DMS53 (cell line): ENCODE measurements at regions not wholly inside any gene's neighbourhood (a gene's known extent, or its start where the extent isn't known, plus 50 kb on each side); places are given as distances from the start of the nearest gene placed in this dataset.
A peak's percentile ranks its signal among the peaks of the same experiment; 100 is the strongest.

ENCODE experiments used
- DNase-seq: peaks from one replicate; lab custom pipeline; 2025; lab: John Stamatoyannopoulos, UW

DNA sequence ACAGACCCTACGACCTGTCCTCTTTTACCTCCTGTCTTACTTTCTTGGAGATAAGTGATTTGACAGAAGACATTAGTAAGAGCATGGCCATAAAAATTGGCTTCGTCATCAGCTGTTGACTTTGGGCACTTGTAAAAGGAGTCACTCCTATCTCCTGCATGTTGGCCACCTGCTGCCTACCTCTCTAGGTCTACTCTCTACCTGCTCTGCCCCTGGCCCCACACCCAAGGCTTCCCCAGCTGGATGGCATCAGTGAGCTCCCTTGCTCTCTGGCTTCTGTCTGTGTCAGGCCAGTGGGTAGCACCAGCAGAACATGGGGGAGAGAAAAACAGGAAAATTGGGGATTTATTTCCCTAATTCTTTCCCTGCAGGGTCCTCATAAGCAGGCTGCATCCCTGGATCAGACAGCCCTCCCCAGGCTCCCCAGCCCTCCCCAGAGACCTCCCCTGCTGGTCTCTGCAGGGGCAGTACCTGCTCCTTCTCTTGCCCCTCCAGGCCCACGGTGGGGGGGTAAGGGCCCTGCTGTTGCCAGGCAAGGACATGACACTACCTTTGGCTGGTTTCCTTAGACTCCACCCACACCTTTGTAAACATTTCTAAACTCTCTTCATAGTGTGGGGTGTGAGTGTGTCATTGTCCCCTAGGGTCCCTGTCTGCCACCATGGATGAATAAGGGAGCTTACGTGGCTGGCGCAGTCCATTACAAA, 157.0 kb upstream of the NECTIN1 start:
- DNase-seq: peak; percentile 79

DNA sequence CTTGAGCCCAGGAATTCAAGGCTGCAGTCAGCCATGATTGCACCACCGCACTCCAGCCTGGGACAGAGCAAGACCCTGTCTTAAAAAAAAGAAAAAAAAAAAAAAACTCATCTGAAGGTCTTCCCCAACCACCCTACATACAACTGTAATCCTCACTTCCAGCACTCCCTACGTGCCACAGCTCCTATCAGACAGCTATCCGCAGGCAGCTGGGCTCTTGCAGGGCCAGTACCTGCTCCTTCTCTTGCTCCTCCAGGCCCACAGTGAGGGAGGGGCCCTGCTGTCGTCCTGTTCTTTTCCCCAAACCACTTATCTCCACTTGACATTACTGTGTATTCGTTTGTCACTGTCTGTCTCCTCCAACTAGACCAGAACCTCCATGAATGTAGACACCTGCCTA, 156.1 kb upstream of the NECTIN1 start:
- DNase-seq: peak; percentile 89

DNA sequence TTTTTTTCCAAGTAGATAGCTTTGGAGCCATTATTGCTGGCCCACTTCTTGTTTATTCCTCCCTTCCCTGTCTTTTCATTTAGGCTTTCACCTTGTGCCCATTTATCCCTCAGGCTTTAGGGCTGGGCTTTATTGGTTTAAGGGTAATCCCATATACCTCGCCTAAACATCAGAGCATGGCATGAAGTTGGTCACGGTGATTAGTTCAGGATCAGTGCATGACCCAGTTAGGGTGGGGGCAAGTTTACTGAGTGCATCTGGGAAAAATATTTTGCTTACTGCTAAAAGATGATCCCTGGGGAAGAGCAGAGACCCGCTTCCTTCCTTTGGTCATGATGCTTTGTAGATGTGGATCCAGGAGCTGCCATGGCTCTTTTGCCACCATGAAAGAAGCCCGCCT, 153.3 kb upstream of the NECTIN1 start:
- DNase-seq: no peak

DNA sequence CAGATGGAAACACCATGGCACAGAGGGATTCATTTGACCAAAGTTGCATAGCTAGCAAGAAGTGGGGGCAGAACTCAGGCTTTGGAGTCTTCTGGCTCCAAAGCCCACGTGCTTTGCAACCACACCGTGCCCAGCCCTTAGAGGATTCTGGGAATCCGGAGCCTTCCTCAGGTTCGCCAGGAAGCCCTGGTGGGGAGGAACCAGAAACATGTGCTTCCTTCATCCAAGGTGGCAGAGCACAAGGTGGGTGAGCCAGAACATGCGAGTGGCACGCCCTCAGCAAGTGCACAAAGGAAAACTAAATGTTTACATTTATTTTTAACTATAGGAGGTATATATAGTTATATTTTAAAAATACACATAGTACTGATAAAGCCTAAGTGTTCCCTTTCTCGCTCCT, 151.9 kb upstream of the NECTIN1 start:
- DNase-seq: no peak

DNA sequence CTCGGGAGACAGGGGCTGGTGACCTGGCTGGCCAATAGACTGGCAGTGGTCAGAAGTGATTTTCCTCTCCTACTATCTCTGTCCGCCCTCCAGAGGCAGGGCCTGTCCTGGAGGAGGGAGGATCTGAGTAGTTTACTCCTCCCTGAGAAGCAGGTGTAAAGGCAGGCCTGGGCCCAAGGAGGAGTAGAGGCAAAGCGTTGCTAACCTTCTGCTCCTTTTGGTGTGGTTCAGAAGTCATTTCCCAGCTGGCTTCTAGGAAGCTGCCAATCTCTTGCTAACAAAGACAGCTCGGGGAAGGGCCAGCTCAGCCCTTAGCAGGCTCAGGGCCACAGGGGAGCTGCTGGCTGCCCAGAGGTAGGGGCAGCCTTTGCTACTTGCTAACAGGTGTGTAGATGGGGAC, 151.1 kb upstream of the NECTIN1 start:
- DNase-seq: no peak

DNA sequence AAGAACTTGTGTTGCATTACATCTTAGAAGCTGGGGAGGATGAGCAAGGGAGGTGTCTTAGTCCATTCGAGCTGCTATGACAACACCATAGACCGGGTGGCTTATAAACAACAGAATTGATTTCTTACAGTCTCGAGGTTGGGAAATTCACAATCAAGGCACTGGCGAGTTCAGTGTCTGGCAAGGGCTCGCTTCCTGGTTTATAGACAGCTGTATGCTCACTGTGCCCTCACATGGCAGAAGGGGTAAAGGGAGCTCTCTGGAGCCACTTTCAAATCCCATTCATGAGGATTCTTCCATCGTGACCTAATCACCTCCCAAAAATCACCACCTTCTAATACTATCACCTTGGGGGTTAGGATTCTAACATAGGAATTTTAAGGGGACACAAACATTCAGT, 150.0 kb upstream of the NECTIN1 start:
- DNase-seq: no peak

DNA sequence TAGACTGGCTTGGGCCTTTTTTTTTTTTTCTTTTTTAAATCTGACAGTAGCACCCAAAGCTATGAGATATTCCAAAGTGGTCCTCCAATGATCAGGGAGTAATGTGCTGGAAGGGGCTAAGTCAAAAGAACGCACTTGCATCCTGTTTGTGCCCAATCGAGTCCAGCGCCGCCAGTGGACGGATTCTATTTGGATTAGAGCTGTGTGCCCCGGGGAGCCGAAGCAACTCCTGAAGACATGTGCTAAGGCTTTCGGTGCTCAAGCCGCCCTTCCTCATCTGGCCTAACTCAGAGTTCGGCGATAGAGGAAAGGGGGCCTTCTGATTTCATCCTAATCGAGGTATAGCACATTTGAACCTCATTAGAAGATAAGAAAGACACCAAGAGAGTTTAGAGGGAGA, 147.8 kb upstream of the NECTIN1 start:
- DNase-seq: no peak

DNA sequence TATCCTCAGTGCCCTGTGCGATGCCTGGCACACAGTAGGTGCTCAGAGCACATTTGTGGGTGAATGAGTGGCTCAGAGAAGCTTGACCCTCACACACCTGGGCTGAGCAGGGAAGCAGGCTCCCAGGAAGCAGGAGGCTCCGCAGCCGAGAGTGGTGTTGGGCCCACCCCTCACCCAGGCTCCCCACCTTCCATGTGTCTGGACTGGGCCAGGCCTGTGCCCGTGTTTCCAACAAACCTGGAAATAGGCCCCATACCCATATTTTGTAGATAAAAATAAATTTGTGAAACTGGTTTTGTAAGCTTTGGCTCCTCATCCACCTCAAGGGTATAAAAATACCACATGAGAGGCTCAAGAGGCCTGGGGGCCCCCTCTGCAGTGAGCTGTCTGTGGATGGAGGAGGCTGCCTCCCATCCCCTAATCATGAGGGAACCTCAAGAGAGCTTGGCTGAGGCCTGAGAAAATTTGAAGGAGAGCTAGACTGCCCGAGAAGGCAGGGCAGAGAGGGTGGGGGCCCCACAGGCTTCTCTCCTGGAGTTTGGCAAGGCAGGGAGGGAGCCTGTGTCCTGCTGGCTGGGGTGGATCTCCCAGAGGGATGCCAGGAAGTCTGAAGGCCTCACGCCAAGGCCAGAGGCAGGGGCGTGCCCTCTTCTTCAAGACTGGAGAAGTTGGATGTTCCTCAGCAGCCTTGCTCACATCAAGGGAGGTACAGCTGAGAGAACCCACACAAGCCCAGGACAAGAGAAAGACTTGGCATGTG, 147.0 kb upstream of the NECTIN1 start:
- no peak for DNase-seq

DNA sequence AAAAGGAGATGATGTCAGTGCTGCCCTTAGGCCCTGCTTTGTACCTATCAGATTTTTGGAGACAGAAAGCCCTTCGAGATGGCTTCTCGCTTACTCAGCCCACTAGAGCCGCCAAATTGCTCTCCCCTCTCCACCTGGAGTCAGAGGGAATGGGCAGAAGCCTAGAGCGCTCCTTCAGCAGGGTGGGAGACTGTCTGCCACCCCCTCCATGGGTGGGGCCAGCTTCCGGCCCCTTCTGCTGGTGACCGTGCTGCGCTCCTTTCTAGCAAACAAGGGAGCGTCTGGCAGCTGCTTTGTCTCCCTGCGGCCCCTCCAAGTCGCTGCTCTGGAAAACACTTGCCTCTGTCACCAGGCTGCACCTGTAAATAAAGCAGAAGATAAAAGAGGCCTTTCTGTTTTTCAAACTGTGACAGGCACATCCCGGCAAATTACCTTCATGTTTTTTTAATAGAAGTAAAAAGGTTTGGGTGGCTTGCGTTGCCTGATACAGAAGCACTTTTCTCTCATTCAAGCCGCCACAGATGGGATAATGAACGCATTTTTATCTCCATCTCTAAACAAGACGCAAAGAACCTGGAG, 145.7 kb upstream of the NECTIN1 start:
- DNase-seq: no peak

DNA sequence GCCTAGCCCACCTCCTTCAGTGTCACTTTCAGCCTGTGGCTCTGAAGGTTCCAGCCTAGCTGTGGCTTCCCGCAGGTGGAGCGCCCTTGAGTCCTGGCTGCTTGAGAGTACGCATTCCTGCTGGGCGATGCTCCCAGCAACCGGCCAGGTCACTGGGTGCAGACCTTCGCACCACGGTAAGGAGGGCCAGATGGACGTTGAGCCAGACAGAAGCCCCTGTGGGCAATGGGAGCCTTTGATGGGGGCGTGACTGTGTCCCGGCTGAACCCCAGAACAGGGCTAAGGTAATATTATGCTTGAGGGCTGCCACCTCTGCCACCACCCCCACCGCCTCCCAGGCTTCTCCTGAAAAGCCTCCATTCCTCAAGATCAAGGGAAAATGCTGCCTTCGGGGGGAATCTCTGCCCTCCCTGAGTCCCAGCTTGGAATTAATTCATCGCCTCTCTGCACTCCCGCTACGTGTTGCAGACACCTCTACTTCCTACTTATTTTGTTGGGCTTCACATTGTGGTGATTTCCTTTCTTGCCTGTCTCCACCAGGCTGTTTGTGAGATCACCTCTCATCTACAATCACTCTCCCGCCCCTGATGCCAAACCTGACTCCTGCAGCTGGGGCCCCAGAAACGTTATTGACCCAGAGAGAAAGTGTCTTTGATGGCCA, 144.9 kb upstream of the NECTIN1 start:
- DNase-seq: no peak

DNA sequence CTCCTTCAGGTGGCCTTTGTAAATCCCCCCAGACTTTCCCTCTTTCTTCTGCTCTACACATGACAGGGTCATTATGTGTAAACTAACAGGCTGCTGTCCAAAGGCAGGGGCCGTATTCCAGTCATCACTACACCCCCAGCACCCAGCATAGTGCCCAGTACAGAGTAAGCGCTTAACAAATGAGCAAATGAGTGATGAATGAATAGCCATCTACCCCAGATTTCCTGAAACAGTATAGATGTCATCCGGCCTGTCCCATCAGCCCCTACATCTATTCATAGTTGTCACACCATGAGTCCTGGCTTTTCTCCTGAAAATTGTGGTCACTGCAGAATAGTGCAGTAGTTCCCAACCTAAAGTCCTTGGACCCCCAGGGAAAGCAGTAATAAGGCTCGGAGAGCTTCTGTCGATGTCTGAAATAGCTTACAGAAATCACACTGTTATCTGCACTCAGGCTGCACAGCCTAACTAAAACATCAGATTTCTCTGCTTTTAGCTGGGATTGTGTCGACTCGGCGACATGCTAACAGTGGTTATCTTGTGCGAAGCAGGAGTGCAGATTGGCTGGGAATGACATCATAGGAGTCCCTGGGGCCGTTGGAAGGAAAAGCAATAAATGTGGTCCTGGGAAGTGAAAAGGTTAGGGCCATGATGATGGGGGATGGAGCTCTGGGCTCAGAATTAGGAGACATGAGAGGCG, 143.8 kb upstream of the NECTIN1 start:
- no peak for DNase-seq

DNA sequence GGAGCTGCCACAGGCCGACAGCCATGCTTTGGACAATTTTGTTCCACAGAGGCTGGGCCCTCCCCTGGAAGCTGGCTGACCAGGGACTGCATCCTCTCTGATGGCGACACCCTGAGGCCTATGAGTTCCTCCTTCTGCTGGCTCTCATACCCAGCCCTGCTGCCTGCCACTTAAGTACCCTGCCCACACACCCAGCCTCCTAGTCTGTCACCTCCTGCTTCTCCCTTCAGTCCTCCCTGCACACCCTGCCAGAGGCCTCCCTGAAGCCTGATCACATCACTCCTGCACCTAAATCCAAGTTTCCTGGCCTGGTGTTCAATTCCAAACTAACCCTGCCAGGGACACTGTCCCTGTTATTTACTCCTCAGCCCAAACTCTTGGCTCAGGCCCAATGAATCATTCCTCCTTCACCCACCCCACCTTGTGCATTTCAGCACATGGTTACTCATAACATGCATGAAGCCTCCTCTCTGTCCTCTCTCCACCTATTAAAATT, 136.7 kb upstream of the NECTIN1 start:
- DNase-seq: peak; percentile 16

DNA sequence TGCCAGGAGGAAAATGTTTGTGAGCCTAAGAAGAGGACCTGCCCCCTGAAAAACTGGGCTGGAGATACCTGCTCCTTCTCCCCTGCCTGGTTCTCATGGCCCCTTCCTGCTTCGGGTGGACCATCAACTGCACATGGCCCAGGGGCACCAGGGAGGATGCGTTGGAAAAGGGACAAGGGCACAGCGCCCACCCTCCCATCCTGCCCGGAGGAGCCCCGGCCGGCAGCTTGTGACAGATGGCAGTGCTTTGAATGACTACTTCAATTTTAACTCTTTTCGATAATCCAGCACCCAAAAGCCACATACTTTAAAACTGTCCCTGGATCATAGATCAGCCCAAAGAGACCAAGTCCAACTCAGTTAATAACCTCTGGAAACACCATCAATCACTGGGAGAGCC, 135.8 kb upstream of the NECTIN1 start:
- no peak for DNase-seq

DNA sequence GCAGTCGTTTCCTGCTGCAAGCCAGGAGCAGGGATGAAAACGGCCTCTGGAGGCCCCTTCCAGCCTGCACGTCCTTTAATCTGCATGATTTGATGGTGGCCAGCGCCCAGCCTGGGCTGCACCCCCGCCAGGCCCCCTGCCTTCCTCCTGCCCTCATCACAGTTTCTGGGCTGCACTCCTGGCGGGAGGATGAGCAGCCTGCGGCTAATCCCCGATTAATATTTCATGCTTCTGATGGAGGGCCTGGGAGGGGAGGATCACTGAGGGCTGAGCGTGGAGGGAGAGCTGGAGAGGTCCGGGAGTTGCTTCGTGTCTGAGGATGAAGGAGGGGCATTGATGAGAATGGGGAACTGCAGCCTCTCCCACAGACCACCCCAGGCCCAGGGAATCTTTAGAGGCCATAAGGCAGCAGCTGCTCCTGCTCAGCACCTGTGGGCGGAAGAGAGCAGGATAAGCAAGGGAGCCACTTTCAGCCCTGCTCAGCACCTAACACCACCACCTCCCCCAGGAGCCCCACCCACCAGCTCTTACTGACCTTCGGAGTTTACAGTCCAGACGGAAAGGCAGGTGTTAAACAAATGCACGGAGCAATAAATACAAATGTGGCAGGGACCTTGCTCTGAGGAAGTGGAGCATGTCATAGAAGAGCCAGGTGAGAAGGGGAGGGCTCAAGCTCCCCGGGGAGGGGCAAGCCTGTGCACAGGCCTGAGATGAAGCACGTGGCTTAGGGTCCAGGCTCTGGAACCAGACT, 135.0 kb upstream of the NECTIN1 start:
- DNase-seq: peak; percentile 95

DNA sequence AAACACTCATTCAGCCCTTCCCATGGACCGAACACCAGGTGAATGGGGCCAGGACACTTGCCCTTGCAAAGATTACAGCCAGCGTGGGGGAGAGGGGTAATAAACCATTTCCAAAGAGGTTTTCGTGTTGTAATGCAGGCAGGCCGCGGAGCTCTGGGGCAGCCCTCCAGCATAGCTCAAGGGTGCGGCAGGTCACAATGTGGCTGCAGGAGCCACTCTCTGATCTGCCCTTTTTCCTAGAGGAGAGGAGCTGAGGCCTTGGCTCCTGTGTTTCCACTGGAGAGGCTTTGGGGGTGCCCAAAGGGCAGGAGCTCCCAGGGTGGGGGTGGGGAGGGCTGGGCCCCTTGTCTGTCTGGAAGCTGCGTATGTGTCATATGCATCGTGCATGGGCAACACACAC, 134.2 kb upstream of the NECTIN1 start:
- no peak for DNase-seq

DNA sequence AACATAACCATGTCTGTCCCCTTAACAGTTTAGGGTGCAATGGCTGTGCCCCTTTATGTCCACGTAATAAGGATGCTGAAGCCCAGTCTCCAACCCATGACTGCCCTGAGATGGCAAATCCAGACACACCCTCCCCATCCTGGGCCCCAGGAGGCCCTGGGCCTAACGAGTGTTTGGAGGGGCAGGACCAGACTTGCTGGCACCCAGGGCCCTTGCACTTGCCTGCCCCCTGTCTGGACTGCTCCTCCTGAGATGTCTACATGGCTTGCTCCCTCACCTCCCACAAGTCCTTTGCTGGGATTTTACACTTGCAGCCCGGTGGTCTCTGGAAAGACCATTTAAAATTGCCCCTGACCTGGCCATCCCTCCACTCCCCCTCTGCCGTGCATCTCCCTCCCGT, 132.2 kb upstream of the NECTIN1 start:
- no peak for DNase-seq

DNA sequence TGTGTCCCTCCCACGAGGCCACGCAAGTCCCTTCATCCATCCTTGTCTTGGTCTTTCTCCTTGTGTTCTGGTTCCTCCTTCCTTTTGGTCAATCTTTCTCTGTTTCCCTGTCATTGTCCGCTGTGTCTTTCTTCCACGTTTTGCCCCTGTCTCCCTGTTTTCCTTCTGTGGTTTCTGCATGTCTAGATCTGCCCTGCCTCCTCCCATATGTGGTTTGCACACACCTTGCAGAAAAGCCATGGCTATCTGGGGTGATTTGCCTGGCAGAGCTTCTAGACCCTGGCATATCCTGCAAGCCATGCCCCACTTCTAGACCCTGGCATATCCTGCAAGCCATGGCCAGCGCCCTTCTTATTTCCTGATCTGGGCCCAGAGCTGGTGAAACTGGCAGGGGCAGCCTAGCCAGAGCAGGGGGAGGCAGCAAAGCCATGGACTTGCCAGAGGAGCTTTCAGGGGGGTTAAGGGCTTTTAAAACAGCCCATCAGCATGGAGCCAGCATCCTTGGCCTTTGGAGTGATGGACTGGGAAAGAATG, 131.6 kb upstream of the NECTIN1 start:
- DNase-seq: no peak

DNA sequence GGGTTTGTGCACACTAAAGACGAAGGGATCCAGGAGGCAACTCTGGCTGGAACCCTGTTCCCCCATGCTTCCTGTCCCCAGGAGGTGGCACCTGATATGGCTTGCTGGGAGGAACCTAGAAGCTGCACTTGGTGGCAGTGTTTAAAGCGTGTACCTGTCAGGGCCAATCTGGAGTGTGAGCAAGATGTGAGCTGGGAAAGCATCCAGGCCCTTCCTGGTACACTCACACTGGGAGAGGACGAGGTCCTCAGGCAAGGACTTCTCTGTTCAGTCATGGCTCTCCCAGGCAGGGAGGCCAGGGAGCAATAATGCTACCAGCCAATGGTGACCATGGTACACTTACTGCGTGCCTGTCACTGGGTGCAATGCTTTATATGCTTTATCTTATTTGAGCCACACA, 130.7 kb upstream of the NECTIN1 start:
- DNase-seq: no peak

DNA sequence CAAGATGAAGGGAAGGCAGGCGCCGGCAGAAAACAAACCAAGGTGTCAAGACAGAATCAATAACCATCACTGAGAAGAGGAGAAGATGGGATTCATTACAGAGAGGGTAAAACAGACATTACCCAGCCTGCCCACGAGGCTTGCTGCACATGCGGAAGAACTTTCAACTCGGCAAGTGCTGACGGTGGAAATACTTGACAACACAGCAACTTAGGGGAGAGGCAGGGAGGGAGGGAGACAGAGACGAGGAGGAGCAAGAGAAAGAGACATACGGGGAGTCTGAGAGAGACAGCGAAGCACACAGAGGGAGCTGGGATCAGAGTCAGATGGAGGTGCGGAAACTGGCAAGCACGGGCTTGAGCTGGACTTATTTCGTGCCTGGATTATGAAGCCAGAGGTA, 129.3 kb upstream of the NECTIN1 start:
- no peak for DNase-seq

DNA sequence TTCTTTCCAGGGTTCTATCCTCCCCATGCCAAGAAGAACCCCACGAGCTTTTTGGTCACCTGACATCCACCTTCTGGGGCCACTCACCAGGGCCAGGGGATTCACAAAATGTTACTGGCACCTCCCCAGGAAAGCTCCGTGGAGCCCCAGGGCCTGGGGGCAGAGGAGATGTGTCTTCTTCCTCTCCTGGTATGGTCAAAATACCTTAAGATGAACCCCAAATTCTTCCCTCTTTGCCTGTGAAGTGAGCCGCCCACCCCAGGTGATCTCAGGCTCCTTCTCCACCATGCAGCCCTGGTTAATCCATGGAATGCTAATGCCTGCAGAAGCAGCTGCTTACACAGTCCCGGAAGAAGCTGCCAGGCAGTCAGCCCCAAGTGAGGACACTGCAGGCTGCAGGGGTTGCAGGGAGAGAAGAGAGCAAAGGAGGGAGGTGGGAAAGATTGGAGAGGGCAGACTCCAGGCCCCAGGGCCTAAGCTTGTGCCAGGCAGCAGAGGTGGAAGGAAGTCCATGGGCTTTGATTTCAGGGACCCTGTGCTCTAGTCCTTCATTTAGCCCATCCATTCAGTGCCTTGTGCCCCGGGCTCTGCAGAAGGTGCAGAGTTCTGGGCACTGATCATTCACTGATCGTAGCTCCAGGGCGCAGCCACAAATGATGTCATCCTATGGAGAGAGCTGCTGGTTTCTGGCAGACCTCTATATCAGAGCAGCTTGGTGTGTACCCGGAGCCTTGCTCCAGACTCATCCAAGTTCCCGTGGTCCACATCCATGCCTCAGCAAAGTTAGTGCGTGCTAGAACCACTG, 127.9 kb upstream of the NECTIN1 start:
- DNase-seq: peak; percentile 38
